ENCODE measurements at regions not wholly inside any gene's neighbourhood (a gene's known extent, or its start where the extent isn't known, plus 50 kb on each side); places are given as distances from the start of the nearest gene placed in this dataset.

GRCh38 chr15:23506762-23507161 lies 58.7 kb upstream of the MKRN3 start:
- TF ChIP-seq CTCF (IDR thresholded peaks at IDR 0.05; ENCODE audit: insufficient read depth, low read depth, low read length) (no peak), EZH2 (IDR thresholded peaks at IDR 0.05; ENCODE audit: insufficient read depth, low read length) (no peak)

Data from astrocyte (in vitro differentiated cells and primary cell).